ENCODE measurements at regions not wholly inside any gene's neighbourhood (a gene's known extent, or its start where the extent isn't known, plus 50 kb on each side); places are given as distances from the start of the nearest gene placed in this dataset.

GRCh38 chr13:70884196-70884595, 775.9 kb upstream of the KLHL1 start:
- POLR2A ChIA-PET, result no interaction called here
- Mint-ChIP-seq H3K4me3 (ENCODE audit: unreplicated experiment) (no peak overlapping the region), H3K36me3 (ENCODE audit: insufficient read depth, unreplicated experiment) (no peaks in the 10 kb centered on the region), H3K27ac (ENCODE audit: low read depth, unreplicated experiment) (no peak overlapping the region), H3K9me3 (ENCODE audit: unreplicated experiment) (no peaks in the 10 kb centered on the region), H3K27me3 (ENCODE audit: insufficient read depth, unreplicated experiment) (no peaks in the 10 kb centered on the region), H3K4me1 (ENCODE audit: insufficient read depth, unreplicated experiment) (no peaks in the 10 kb centered on the region)
- intact Hi-C loops (cut with micrococcal nuclease), result no loop called here
- CTCF ChIA-PET, result interaction anchor here (0.9 kb wide), 1 partner anchor 706 kb away, joined by 4 read pairs; no protein-coding TSS in a partner anchor
- BruUV-seq (replicated peaks), result no TSS peak
- no peak for TF ChIP-seq CTCF (IDR thresholded peaks at IDR 0.05; ENCODE audit: unreplicated experiment)
- DNase-seq (ENCODE audit: unreplicated experiment), result no peak

GRCh38 chr13:70874636-70875035, 766.4 kb upstream of the KLHL1 start:
- Mint-ChIP-seq H3K27me3 (ENCODE audit: insufficient read depth, unreplicated experiment) (peaks cover 15% of the 10 kb centered on the region), H3K4me3 (ENCODE audit: unreplicated experiment) (no peak overlapping the region), H3K4me1 (ENCODE audit: insufficient read depth, unreplicated experiment) (no peaks in the 10 kb centered on the region), H3K9me3 (ENCODE audit: unreplicated experiment) (no peaks in the 10 kb centered on the region), H3K27ac (ENCODE audit: low read depth, unreplicated experiment) (no peak overlapping the region), H3K36me3 (ENCODE audit: insufficient read depth, unreplicated experiment) (no peaks in the 10 kb centered on the region)
- BruUV-seq (replicated peaks), result no TSS peak
- no peak for TF ChIP-seq CTCF (IDR thresholded peaks at IDR 0.05; ENCODE audit: unreplicated experiment)
- intact Hi-C loops (cut with micrococcal nuclease), result no loop called here
- POLR2A ChIA-PET, result no interaction called here
- no peak for DNase-seq (ENCODE audit: unreplicated experiment)
- CTCF ChIA-PET, result no interaction called here

GRCh38 chr13:70864731-70865130, 756.5 kb upstream of the KLHL1 start:
- Mint-ChIP-seq H3K4me3 (ENCODE audit: unreplicated experiment) (no peak overlapping the region), H3K4me1 (ENCODE audit: insufficient read depth, unreplicated experiment) (no peaks in the 10 kb centered on the region), H3K36me3 (ENCODE audit: insufficient read depth, unreplicated experiment) (no peaks in the 10 kb centered on the region), H3K27me3 (ENCODE audit: insufficient read depth, unreplicated experiment) (peaks cover 14% of the 10 kb centered on the region), H3K9me3 (ENCODE audit: unreplicated experiment) (no peaks in the 10 kb centered on the region), H3K27ac (ENCODE audit: low read depth, unreplicated experiment) (no peak overlapping the region)
- ChIA-PET POLR2A (no interaction called here), CTCF (no interaction called here)
- no peak for TF ChIP-seq CTCF (IDR thresholded peaks at IDR 0.05; ENCODE audit: unreplicated experiment)
- DNase-seq (ENCODE audit: unreplicated experiment), result no peak
- no TSS peak for BruUV-seq (replicated peaks)
- intact Hi-C loops (cut with micrococcal nuclease), result no loop called here

GRCh38 chr13:70856711-70857110, 748.5 kb upstream of the KLHL1 start:
- no peak for TF ChIP-seq CTCF (IDR thresholded peaks at IDR 0.05; ENCODE audit: unreplicated experiment)
- POLR2A ChIA-PET, result no interaction called here
- no peak overlapping the region for H3K4me3 Mint-ChIP-seq (ENCODE audit: unreplicated experiment)
- H3K27ac Mint-ChIP-seq (ENCODE audit: low read depth, unreplicated experiment), result no peak overlapping the region
- no peaks in the 10 kb centered on the region for H3K4me1 Mint-ChIP-seq (ENCODE audit: insufficient read depth, unreplicated experiment)
- H3K9me3 Mint-ChIP-seq (ENCODE audit: unreplicated experiment), result no peaks in the 10 kb centered on the region
- intact Hi-C loops (cut with micrococcal nuclease), result no loop called here
- BruUV-seq (replicated peaks), result no TSS peak
- CTCF ChIA-PET, result no interaction called here
- H3K36me3 Mint-ChIP-seq (ENCODE audit: insufficient read depth, unreplicated experiment), result no peaks in the 10 kb centered on the region
- no peak for DNase-seq (ENCODE audit: unreplicated experiment)
- H3K27me3 Mint-ChIP-seq (ENCODE audit: insufficient read depth, unreplicated experiment), result peaks cover 25% of the 10 kb centered on the region

All from MCF 10A (cell line).